ENCODE measurements at regions not wholly inside any gene's neighbourhood (a gene's known extent, or its start where the extent isn't known, plus 50 kb on each side); places are given as distances from the start of the nearest gene placed in this dataset.

- TF ChIP-seq POLR2A (IDR thresholded peaks at IDR 0.05; ENCODE audit: extremely low read depth, insufficient read length) (no peak), MAX (IDR thresholded peaks at IDR 0.05; ENCODE audit: low read depth, low read length) (no peak), MYC (IDR thresholded peaks at IDR 0.05; ENCODE audit: low read depth, low read length) (no peak)
- no peak for DNase-seq (ENCODE audit: low read depth)
- no peak overlapping the region for H3K4me3 ChIP-seq (ENCODE audit: low read depth, low read length)
Measured at GRCh38 chr12:41804026-41804425, 340.6 kb downstream of the GXYLT1 start.

GRCh38 chr12:41802803-41803202 is 341.9 kb downstream of the GXYLT1 start:
- no peak overlapping the region for H3K4me3 ChIP-seq (ENCODE audit: low read depth, low read length)
- TF ChIP-seq MYC (IDR thresholded peaks at IDR 0.05; ENCODE audit: low read depth, low read length) (no peak), MAX (IDR thresholded peaks at IDR 0.05; ENCODE audit: low read depth, low read length) (no peak), CTCF (IDR thresholded peaks at IDR 0.05; ENCODE audit: low read depth, low read length) (no peak), POLR2A (IDR thresholded peaks at IDR 0.05; ENCODE audit: extremely low read depth, insufficient read length) (no peak)
- no peak for DNase-seq (ENCODE audit: low read depth)

- no peak for DNase-seq (ENCODE audit: low read depth)
- TF ChIP-seq CTCF (IDR thresholded peaks at IDR 0.05; ENCODE audit: low read depth, low read length): no peak
- TF ChIP-seq POLR2A (IDR thresholded peaks at IDR 0.05; ENCODE audit: extremely low read depth, insufficient read length): no peak
- no peak overlapping the region for H3K4me3 ChIP-seq (ENCODE audit: low read depth, low read length)
Measured at GRCh38 chr12:41801261-41801660, 343.4 kb downstream of the GXYLT1 start.

- no peak overlapping the region for H3K4me3 ChIP-seq (ENCODE audit: low read depth, low read length)
- TF ChIP-seq POLR2A (IDR thresholded peaks at IDR 0.05; ENCODE audit: extremely low read depth, insufficient read length) (no peak), MAX (IDR thresholded peaks at IDR 0.05; ENCODE audit: low read depth, low read length) (no peak), MYC (IDR thresholded peaks at IDR 0.05; ENCODE audit: low read depth, low read length) (no peak), CTCF (IDR thresholded peaks at IDR 0.05; ENCODE audit: low read depth, low read length) (no peak)
- DNase-seq (ENCODE audit: low read depth): no peak
Measured at GRCh38 chr12:41799671-41800070, 345.0 kb downstream of the GXYLT1 start.

- DNase-seq (ENCODE audit: low read depth): no peak
- TF ChIP-seq POLR2A (IDR thresholded peaks at IDR 0.05; ENCODE audit: extremely low read depth, insufficient read length) (no peak), CTCF (IDR thresholded peaks at IDR 0.05; ENCODE audit: low read depth, low read length) (peak; percentile 17)
- no peak overlapping the region for H3K4me3 ChIP-seq (ENCODE audit: low read depth, low read length)
Measured at GRCh38 chr12:41795910-41796309, 348.8 kb downstream of the GXYLT1 start.

- H3K4me3 ChIP-seq (ENCODE audit: low read depth, low read length): no peak overlapping the region
- TF ChIP-seq MYC (IDR thresholded peaks at IDR 0.05; ENCODE audit: low read depth, low read length): no peak
- no peak for TF ChIP-seq MAX (IDR thresholded peaks at IDR 0.05; ENCODE audit: low read depth, low read length)
- TF ChIP-seq POLR2A (IDR thresholded peaks at IDR 0.05; ENCODE audit: extremely low read depth, insufficient read length): no peak
- TF ChIP-seq CTCF (IDR thresholded peaks at IDR 0.05; ENCODE audit: low read depth, low read length): no peak
- no peak for DNase-seq (ENCODE audit: low read depth)
Measured at GRCh38 chr12:41795051-41795600, 349.5 kb downstream of the GXYLT1 start.

Measured in NB4 (cell line).